ENCODE measurements at regions not wholly inside any gene's neighbourhood (a gene's known extent, or its start where the extent isn't known, plus 50 kb on each side); places are given as distances from the start of the nearest gene placed in this dataset.

- Histone ChIP-seq H3K27me3 (ENCODE audit: control insufficient read depth in 1 of 2, insufficient read depth in 2 of 2, low read length in 2 of 2) (no peaks in the 10 kb centered on the region), H3K4me1 (ENCODE audit: insufficient read depth, low read length) (no peaks in the 10 kb centered on the region), H3K27ac (ENCODE audit: extremely low read length, insufficient read depth, low read length) (no peak overlapping the region), H3K9me3 (ENCODE audit: low read length) (no peaks in the 10 kb centered on the region), H3K79me2 (ENCODE audit: insufficient read depth, low read length) (no peaks in the 10 kb centered on the region), H3K4me3 (replicated peaks in 1 of 3; ENCODE audit: insufficient read depth in 1 of 3, low read depth in 2 of 3, low read length in 3 of 3) (no peak overlapping the region), H3K9ac (ENCODE audit: insufficient read depth, low read depth, low read length) (no peak overlapping the region), H2AFZ (ENCODE audit: low read length) (no peak overlapping the region), H3K4me2 (ENCODE audit: low read depth, low read length) (no peak overlapping the region), H4K20me1 (ENCODE audit: insufficient read depth, low read length) (no peaks in the 10 kb centered on the region), H3K36me3 (replicated peaks in 1 of 2; ENCODE audit: control insufficient read depth in 1 of 2, insufficient read depth in 2 of 2, low read length in 2 of 2) (no peaks in the 10 kb centered on the region)
- FAIRE-seq (no peak), ATAC-seq (no peak), DNase-seq (ENCODE audit: low spot score) (no peak)
- no peak for TF ChIP-seq TBX3 (IDR thresholded peaks at IDR 0.05; ENCODE audit: borderline replicate concordance)
- TF ChIP-seq SCMH1 (CRISPR knock-in tag; IDR thresholded peaks at IDR 0.05; ENCODE audit: borderline replicate concordance): no peak
- no peak for TF ChIP-seq NFIB (CRISPR knock-in tag; IDR thresholded peaks at IDR 0.05; ENCODE audit: borderline replicate concordance)
- TF ChIP-seq SP5 (CRISPR knock-in tag; IDR thresholded peaks at IDR 0.05; ENCODE audit: borderline replicate concordance, low read depth): no peak
- no peak for TF ChIP-seq ZNF124 (CRISPR knock-in tag; IDR thresholded peaks at IDR 0.05)
- no peak for TF ChIP-seq SETDB1 (CRISPR knock-in tag; IDR thresholded peaks at IDR 0.05; ENCODE audit: borderline replicate concordance)
- TF ChIP-seq ZNF629 (CRISPR knock-in tag; conservative IDR thresholded peaks at IDR 0.05): no peak
- TF ChIP-seq NCOA5 (CRISPR knock-in tag; IDR thresholded peaks at IDR 0.05): no peak
- TF ChIP-seq AHDC1 (CRISPR knock-in tag; IDR thresholded peaks at IDR 0.05; ENCODE audit: borderline replicate concordance): no peak
- TF ChIP-seq ZNF576 (CRISPR knock-in tag; IDR thresholded peaks at IDR 0.05): no peak
- no peak for TF ChIP-seq FOXJ3 (CRISPR knock-in tag; IDR thresholded peaks at IDR 0.05; ENCODE audit: borderline replicate concordance)
- no peak for TF ChIP-seq ZNF580 (CRISPR knock-in tag; IDR thresholded peaks at IDR 0.05; ENCODE audit: borderline replicate concordance, low read depth)
- TF ChIP-seq ZBTB14 (CRISPR knock-in tag; IDR thresholded peaks at IDR 0.05): no peak
- TF ChIP-seq POGZ (CRISPR knock-in tag; IDR thresholded peaks at IDR 0.05): no peak
- TF ChIP-seq POLR2A (IDR thresholded peaks at IDR 0.05; ENCODE audit: insufficient read depth in 1 of 2, low read depth in 2 of 2, low read length in 2 of 2): no peak
- no peak for TF ChIP-seq GATAD1 (CRISPR knock-in tag; IDR thresholded peaks at IDR 0.05)
- no peak for TF ChIP-seq TOE1 (CRISPR knock-in tag; IDR thresholded peaks at IDR 0.05)
- no peak for TF ChIP-seq HNRNPL (IDR thresholded peaks at IDR 0.05; ENCODE audit: low read depth, low read length)
- WGBS (ENCODE audit: low lambda C conversion rate): 0% methylated on average over 2 of the region's 2 CpGs
- intact Hi-C loops (cut with micrococcal nuclease; ENCODE audit: unreplicated experiment): no loop called here
- BruUV-seq (replicated peaks): no TSS peak
- POLR2A ChIA-PET: no interaction called here
- in situ Hi-C loops (cut with HindIII; ENCODE audit: extremely low pct_ligation_motif_present, low pct_unique_long_range_greater_than_20kb): no loop called here
- CTCF ChIA-PET (ENCODE audit: low intra/inter-chr PET ratio, low total read pairs): no interaction called here
Observed at GRCh38 chr6:95169775-95170174, 407.6 kb upstream of the MANEA start.
